A549 (cell line): ENCODE measurements at regions not wholly inside any gene's neighbourhood (a gene's known extent, or its start where the extent isn't known, plus 50 kb on each side); places are given as distances from the start of the nearest gene placed in this dataset.

ENCODE experiments used
- HOXB13 ChIP-seq: fragments of 250-450 bp; sonication (Bioruptor Pico); IDR thresholded peaks from 2 replicates; pipeline ENCODE4 v1.5.0; 2020; ENCODE audit warnings: low read depth, mild to moderate bottlenecking, moderate library complexity
- POLR2AphosphoS2 ChIP-seq: conservative IDR thresholded peaks from 2 replicates; pipeline ENCODE4 v1.6.1; 2012; ENCODE audit warnings: low read length, improper control_type of control experiment, inconsistent platforms
- RFX5 ChIP-seq: fragments of 450-650 bp; IDR thresholded peaks from 2 replicates; pipeline ENCODE4 v1.7.1; 2014; ENCODE audit warnings: antibody characterized with exemption, mild to moderate bottlenecking, moderate library complexity
- TF ChIP-seq, protein P1 (sequence below): fragments of >200 bp; sonication (Bioruptor Twin); formaldehyde crosslinking; IDR thresholded peaks from 3 replicates; pipeline ENCODE4 v1.5.1; 2016

DNA sequence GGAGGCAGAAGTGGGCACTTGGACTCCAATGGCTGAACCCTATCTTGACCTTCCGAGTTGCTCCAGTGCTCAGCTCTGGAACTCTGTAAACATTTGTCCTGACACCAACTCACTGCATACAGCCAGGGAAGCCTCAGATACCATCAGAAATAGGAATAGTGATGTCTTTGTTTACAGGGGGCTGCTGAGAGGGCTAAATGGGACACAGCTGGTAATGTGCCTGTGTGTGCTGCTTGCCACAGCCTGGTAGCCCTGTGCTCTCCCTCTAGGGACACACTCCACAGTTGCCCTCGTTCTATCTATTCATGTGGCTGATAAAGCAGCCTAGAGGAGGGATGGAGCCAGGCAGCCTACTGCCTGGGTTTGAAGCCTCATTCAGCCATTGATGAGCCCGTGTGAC lies 559.8 kb downstream of the MIAT start:
- TF ChIP-seq HOXB13 (CRISPR knock-in tag) (no peak), RFX5 (no peak), POLR2AphosphoS2 (no peak)
- TF ChIP-seq, protein P1, sequence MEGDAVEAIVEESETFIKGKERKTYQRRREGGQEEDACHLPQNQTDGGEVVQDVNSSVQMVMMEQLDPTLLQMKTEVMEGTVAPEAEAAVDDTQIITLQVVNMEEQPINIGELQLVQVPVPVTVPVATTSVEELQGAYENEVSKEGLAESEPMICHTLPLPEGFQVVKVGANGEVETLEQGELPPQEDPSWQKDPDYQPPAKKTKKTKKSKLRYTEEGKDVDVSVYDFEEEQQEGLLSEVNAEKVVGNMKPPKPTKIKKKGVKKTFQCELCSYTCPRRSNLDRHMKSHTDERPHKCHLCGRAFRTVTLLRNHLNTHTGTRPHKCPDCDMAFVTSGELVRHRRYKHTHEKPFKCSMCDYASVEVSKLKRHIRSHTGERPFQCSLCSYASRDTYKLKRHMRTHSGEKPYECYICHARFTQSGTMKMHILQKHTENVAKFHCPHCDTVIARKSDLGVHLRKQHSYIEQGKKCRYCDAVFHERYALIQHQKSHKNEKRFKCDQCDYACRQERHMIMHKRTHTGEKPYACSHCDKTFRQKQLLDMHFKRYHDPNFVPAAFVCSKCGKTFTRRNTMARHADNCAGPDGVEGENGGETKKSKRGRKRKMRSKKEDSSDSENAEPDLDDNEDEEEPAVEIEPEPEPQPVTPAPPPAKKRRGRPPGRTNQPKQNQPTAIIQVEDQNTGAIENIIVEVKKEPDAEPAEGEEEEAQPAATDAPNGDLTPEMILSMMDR, result no peak
